GM21717 (cell line): ENCODE measurements at regions not wholly inside any gene's neighbourhood (a gene's known extent, or its start where the extent isn't known, plus 50 kb on each side); places are given as distances from the start of the nearest gene placed in this dataset.

Experiments
- ATAC-seq: cut with Tn5 transposase; IDR thresholded peaks from one replicate; pipeline ENCODE4 v1.9.1; 2021; ENCODE audit warnings: mild to moderate bottlenecking, moderate library complexity; ENCODE audit not compliant: unreplicated experiment

DNA sequence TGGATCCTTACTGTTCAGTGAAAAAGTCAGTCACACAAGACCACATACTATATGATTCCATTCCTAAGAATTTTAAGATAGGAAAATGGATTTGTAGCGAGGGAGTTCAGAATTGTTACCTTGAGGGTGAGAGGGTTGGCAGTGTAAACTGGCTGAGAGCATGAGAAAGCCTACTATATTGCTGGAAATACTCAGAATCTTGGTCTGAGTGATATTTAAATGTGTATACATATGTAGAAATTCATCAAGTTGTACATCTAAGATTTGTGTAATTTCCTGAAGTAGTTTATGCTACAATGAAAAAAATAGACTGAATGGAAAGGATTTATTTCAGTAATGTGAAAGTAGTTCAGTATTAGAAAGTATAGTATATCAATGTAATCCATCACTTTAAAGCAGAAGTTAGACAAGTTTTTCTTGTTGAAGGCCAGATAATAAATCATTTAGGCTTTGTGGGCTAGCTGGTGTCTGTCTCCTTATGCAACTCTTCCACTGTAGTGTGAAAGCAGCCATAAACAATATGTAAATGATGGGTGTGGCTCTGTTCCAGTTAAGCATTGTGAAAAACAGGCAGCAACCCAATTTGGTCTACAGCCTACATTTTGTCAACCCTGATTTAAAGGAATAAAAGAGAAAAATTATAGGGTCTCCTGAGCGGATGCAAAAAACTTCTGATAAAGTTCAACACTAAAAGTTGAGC lies 127.2 kb upstream of the THY1 start:
- ATAC-seq: no peak

DNA sequence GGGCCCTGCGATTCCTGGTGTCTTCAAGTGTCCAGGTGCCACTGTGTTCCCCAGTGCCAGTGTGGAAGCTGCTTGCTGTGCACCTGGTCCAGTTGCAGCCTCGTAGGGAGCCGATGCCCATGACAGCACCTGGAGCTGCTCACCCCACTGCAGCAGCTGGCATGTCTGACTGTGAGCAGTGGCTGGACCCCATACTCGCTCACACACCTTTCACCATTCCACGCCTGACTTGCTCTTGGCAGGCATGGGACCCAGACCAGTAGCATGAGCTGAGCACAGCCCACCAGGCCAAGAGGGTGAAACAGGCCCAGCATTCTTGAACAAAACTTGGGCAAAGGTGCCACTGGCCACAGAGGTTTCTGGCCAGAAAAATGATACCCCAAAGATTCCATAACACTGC lies 124.5 kb upstream of the THY1 start:
- ATAC-seq: no peak

DNA sequence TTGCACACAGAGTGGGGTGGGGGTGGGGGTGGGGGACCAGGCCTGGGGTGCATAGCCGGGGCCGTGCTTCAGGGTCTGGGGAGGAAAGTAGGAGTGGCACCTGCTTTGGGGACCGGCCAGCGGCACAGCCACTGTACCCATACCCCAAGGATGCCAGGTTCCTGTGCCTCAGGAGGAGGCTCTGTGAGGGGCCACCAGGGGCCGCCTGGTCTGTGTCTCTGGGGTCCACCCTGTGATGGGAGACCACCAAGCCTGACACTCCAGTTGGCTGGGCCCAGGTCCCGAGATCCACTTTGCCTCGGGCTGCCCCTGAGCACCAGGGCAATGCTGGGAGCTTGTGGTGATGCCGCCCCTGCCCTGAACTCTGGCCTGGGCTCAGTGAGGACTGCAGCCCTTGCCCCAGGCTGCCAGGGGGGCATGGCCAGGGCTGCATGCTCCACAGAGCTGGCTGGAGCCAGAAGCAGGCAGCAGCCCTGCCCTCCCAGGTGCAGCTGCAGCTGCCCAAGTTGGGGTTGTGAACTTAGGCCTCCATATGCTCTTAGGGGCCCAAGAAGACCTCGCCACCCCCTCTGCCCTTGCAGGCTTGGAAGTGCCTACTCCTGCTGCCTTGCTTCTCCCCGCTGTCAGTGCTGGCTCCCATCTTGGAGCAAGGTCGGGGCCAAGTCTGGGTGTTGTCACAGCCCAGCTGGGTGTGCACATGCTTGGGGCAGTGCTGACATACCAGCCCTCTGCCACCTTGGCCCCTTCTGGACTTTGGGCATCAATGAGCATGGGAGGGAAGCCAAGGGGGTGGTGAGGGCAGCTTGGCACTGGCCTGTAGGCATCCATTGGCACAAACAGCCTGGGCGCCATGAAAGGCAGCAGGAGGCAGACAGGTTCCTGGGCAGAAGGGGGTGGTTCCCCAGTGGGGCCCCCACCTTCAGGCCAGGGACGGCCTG lies 123.3 kb upstream of the THY1 start:
- no peak for ATAC-seq

DNA sequence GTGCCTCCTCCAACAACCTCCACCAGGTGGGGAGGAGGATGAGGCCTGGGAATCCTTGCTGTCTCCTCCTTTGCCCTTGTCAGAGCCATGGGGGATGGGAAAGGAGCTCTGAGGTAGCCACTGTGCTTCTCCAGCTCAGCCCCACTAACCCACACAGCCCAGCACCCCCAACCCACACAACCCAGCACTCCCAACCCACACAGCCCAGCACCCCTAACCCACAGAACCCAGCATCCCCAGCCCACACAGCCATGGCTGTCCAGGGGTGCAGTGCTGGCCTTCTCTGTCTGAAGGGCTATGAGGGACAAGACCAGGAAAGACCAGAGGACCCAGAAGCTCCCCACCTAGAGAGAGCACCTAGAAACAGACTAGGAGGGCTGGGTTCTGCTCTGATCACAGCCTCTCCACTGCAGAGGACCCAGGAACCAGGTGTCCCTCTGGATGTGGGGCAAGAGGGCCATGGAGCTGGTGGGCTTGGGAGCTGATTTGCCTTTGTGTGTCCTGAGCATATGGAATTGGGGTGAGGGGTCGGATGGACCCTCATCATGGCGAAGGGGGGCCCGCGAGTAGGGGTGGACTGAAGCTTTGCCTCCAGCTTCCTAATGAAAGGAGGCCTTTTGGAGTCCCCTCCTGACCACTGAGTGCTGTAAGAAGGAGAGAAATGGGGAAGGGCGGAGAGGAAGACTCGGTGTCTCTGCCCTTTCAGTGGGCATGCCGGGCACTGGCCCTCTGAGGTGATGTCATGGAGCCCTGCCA lies 117.6 kb upstream of the THY1 start:
- no peak for ATAC-seq

DNA sequence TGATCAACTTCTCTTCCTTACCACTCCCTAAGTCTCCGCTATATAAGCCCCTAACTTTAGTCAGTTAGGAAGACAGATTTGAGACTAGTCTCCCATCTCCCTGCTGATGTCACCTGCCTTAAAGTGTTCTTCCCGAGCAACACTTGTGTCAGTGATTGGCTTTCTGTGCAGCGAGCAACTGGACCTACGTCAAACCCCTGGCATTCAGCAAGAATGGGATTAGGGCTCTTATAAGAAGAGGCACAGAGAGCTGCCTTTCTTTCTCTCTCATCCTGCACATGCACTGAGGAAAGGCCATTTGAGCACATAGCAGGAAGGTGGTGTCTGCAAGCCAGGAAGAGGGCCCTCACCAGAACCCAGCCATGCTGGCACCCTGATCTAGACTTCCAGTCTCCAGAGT lies 116.6 kb upstream of the THY1 start:
- ATAC-seq: no peak

DNA sequence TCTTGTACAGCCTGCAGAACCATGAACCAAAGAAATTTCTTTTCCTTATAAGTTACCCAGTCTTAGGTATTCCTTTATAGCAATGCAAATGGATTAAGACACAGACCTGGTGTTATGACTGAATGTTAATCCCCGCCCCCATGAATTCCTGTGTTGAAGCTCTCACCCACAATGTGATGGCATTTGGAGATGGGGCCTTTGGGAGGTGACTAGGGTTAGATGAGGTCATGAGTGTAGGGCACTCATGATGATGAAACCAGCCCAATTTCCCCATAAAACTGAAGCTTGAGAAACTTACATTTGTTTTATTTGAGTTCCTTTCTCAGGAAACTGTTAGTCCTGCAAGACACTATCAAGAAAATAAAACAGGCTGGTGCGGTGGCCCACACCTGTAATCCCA lies 115.8 kb upstream of the THY1 start:
- ATAC-seq: no peak

DNA sequence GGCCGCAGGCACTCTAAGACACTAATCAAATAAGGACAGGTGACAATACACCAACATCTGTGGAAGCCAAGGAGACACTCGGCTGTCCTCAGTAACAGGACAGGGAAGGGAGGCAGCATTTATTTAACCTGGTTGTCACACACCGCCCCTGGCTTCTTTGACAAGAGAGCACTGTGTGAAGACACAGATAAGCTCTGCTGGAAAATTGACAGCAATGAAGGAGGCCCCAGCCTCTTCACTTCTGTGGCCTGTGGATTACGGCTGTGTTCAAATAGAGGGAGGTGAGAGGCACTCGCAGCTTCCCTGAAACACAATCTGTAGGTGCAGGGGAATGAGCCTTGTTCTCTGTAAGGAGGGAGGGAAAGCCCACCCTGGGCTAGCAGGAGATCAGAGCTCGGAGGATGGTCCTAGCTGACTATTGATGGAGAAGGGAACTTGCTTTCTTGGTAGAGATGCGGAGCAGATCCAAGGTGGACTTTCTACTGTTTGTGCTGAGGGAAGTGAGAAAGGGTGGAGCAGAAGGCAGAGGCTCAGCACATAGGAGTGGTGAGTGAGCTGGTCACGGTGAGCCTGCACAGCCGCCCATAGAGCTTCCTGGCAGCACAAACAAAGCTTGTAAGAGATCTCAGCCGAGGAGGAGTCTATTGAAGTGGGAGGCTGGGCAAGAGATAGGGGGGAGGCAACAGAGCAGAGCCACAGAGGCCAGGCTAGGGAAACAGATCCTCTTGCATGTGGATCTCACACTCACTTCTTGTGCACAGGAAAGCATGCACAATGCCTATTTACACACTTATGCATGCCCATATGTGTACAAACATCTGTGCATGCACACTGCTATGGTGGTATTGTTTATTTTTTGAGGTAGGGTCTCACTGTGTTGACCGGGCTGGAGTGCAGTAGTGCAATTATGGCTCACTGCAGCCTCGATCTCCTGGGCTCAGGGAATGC lies 114.6 kb upstream of the THY1 start:
- no peak for ATAC-seq

DNA sequence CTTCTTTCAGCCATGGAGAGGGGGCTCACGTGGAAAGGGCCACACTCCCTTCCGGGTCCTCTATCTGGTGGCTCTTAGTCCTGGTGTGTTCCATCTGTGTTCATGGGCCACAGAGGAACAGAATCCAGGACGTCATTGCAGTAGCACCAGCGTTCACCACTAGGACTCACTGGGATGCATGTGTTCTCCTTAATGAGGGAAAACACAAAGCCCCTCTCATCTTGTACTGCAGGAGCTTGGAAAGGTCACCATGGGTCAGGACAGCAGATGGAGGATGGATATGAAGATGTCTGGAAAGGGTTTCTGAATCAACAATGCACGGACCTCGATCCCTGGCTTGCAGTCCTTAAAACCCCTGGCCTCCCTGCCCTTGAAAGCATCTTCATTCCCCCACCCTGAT lies 113.8 kb upstream of the THY1 start:
- no peak for ATAC-seq

DNA sequence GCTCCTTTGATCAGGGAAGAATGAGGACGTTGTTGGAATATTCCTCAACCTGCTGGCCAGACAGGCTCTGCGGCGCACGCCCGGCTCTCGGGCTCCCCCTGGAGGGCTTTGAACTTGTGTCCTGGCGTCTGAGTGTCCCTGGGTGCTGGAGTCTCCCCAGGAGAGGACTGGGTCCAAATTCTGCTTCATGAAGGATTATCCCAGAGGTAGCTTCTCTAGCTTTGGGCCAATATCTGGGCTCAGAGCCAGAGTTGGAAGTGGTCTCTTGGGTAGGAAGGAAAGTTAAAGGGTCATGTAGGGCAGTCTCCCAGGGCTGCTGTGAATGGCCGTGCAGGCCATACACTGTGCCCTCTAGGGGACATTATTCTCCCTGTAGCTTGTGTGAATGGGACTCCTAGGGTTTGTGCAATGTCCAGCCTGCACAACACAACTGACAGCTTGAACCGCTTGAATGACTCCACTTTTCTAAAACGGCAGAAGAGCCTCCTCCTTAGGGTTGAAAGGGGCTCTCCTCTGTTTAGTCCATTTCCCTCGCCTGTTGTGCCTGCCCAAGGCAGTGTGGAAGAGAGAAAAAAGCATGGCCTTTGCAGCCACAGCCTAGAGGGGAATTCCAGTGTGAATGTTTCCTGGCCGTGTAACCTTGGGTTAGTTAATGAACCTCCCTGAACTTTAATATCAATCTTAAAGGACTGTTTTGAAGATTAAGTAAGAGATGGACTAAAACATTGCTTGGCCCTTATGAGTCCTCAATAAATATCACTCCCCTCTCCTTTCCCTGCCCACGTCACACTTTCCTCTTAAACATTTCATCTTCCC lies 111.2 kb upstream of the THY1 start:
- ATAC-seq: no peak

DNA sequence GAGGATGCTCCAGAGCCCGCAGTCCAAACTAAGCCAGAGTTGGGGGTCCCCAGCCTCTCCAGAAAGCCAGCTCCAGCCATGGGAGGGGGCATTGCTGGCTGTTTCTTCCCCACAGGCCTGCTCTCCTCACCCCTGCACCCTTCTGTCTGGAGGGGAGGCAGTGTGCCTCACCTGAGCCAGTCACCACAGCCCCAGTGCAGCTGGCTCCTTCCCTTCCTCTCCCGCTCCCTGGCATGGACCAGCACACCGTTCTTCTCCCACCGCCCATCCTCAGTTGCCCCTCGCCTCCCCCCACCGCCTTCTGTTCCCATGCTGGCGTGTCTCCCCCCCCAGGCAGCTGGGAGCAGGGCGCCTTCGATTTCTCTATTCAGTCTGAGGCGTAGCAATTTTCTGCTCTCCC lies 110.5 kb upstream of the THY1 start:
- no peak for ATAC-seq

DNA sequence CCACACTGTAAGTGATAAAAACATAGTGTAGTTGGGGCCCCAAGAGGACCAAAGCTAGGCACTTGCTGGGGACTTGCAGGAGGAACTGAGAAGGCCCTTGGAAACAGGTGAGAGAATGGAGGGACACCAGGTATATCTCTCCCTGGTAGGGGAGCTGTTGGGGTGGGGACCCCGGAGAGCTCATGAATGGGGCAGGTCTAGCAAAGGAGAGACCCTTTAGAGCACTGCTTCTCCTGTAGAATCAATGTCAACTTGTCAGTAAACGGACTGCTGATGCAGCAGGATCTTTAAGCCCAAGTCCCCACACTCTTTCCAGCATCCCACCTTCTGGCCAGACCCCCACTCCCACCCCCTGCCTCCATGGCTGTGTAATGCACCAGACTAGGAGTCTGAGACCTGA lies 109.6 kb upstream of the THY1 start:
- no peak for ATAC-seq

DNA sequence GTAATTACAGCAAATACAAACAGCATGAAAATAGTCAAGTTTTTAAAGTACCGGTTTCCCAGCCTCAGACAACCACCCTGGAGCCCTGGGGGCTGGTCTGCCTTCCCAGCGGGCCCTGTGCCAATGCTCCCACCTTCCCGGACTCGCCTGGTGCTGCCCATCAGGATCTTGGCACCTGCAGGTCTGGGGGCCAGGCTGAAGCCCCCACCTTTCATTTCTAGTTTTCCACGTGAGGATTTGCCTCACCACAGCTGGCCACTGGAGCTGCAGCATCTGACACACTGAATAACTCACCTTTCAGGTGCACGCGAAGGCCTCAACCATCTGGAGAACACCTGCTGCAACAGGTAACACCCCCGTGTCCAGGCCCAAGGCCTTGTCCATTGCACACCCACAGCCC lies 108.7 kb upstream of the THY1 start:
- no peak for ATAC-seq

DNA sequence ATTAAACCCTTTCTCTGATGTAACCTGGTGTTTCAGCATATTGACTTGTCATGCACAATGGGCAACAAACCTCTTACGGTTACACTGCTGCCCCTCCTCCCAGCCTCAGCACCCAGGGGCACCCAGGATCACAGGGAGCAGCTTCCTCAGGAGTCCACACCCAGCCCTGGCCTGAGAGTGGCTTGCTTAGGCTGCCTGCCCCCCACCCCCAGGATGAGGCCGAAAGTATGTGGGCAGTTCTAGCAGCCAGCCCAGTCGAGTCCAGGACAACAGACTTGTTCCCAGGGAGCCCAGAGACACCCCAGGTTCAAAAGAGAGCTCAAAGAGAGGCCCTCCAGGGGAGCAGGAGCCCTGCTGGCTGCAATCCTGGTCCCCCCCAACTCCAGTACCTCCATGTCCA lies 108.1 kb upstream of the THY1 start:
- ATAC-seq: no peak

DNA sequence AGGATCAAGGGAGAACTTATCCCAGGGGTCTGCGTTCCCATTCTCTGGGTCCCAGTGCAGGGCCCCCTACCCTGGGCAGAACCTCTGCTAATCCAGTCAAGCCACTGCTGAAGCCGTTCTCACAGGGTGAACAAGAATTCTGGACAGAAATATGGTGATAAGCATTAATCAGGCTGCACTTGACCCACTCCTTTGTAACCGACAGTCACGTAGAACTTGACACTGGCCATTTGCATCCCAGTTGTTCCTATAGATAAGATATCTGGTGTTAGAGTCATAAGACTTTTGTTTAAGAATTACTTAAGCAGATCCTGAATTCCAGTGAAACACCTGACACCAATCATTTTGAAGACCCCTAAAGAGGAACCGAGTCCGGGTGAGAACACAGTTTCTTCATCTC lies 107.5 kb upstream of the THY1 start:
- no peak for ATAC-seq

DNA sequence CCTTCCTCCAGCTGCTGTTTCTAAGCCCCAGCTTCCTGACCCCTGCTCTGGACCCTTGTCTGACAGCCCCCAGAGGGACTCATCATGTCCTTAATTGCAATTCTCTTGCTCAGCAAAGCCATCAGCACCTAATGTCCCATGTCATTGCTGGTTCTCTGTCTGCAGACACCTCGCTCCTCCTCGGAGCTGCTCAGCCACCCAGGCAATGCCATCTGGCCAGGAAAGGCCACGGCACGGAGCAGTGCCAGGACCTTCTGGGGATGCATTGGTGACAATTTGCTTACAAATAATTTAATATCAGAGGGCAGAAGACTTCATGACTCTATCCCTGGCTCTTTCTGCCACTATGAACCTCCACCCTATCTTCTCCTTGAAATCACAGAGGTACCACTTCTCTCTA lies 107.0 kb upstream of the THY1 start:
- ATAC-seq: no peak

DNA sequence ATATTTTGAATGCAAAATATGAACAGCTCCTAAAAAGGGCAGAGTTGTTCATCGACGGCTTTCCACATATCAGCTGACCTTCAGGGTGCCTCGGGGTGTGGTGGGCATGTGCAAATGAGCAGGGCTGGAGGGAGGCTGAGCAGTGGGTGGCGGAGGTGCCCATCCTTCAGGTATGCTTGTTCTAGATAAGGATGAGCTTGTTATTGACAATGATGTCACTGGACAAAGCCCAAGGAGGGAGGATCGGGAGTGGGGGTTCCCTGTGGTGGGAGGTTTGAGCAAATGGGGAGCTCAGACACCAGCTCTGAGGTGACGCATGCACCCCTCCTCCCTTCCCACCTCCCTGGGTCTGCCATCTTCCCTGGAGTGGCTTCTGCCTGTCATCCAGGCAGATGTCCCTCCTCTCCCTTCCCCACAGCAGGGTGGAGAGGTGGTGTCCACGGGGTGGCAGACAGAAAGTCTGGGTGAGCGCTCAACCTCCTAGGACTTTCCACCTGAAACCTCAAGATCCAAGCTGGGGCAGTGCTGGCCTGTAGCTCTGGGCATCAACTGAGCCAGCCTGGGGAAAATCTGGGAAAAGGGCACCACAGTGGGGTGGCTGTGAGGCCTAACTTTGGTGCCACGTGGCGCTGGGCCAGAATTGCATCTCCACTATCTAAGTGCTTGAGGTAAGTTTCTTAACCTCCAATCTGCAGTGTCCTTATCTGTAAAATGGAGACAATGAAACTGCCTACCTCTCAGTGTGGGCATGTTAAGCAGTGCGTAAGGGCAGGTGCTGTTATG lies 106.3 kb upstream of the THY1 start:
- no peak for ATAC-seq

DNA sequence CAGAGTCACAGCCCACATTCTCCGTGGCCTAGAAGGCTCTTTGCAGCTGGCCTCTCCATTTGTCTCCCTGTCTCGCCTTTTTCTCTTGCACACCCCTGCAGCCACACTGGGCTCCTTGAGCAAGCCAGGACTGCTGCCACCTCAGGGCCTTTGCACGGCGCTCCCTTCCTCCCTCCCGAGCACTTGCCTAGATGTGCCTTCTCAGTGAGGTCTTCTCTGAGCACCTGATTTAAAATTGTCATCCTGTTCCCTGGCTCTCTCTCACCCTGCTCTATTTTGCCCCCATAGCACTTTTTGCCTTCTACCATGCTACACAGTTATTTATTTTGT lies 102.9 kb upstream of the THY1 start:
- no peak for ATAC-seq

DNA sequence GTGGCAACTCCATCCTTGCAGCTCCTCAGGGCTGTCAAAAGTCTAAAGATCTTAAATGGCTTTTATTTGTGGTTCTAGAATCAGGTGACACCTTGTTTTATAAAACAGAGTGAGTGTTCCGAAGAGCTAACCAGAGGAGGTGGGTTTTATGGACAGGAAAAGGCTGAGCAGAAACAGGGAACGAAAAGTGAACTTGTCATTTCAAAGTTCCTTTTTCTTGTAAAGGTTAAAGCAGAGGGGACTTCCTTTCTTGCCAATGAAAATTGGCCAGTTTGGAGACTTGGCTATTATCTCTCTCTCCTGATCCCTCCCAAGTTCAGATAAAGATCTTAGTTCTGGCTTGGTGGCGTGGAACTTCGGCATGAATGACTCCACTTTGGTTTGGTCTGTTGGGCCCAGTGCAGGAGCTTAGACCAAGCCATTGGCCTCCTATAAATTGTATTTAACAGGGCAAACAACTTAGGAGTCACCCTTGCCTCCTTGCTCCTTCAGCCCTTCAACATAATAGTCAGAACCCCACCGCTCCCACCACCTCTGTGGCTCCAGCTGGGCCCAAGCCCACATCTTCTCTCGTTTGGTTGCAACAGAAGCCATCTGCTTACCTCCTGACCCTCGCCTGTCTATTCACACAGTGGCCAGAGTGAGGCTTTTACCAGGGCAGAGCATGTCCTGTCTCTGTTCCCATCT lies 102.4 kb upstream of the THY1 start:
- no peak for ATAC-seq
